NCI-H1048 (cell line): ENCODE measurements at regions not wholly inside any gene's neighbourhood (a gene's known extent, or its start where the extent isn't known, plus 50 kb on each side); places are given as distances from the start of the nearest gene placed in this dataset.

Experiments
- DNase-seq: peaks from one replicate; lab custom pipeline; 2025; lab: John Stamatoyannopoulos, UW

GRCh38 chr2:220114443-220114842 is 487.0 kb downstream of the SLC4A3 start:
- DNase-seq, result no peak

- DNase-seq, result no peak
Measured at GRCh38 chr2:220117025-220117424, 489.6 kb downstream of the SLC4A3 start.

GRCh38 chr2:220120041-220120440 is 492.6 kb downstream of the SLC4A3 start:
- no peak for DNase-seq

- DNase-seq, result no peak
Measured at GRCh38 chr2:220123751-220124150, 496.3 kb downstream of the SLC4A3 start.

- no peak for DNase-seq
Measured at GRCh38 chr2:220125551-220125950, 498.1 kb downstream of the SLC4A3 start.

- no peak for DNase-seq
Measured at GRCh38 chr2:220127311-220127710, 499.9 kb downstream of the SLC4A3 start.

- no peak for DNase-seq
Measured at GRCh38 chr2:220127876-220128275, 500.4 kb downstream of the SLC4A3 start.

- DNase-seq, result no peak
Measured at GRCh38 chr2:220129391-220129790, 502.0 kb downstream of the SLC4A3 start.

- DNase-seq, result no peak
Measured at GRCh38 chr2:220134756-220135534, 507.5 kb downstream of the SLC4A3 start.

- DNase-seq, result no peak
Measured at GRCh38 chr2:220143336-220143735, 515.9 kb downstream of the SLC4A3 start.

- DNase-seq, result no peak
Measured at GRCh38 chr2:220144411-220144810, 517.0 kb downstream of the SLC4A3 start.

- no peak for DNase-seq
Measured at GRCh38 chr2:220147161-220148038, 520.0 kb downstream of the SLC4A3 start.

- no peak for DNase-seq
Measured at GRCh38 chr2:220148471-220149248, 521.2 kb downstream of the SLC4A3 start.

- DNase-seq, result no peak
Measured at GRCh38 chr2:220151341-220151740, 523.9 kb downstream of the SLC4A3 start.

GRCh38 chr2:220152281-220152935 is 525.0 kb downstream of the SLC4A3 start:
- no peak for DNase-seq

- no peak for DNase-seq
Measured at GRCh38 chr2:220153118-220153517, 525.7 kb downstream of the SLC4A3 start.

GRCh38 chr2:220154304-220154703 is 526.9 kb downstream of the SLC4A3 start:
- DNase-seq, result no peak

- DNase-seq, result no peak
Measured at GRCh38 chr2:220157312-220157711, 529.9 kb downstream of the SLC4A3 start.

- no peak for DNase-seq
Measured at GRCh38 chr2:220159738-220160137, 532.3 kb downstream of the SLC4A3 start.

GRCh38 chr2:220162320-220162719 is 534.9 kb downstream of the SLC4A3 start:
- no peak for DNase-seq

GRCh38 chr2:220163486-220163885 is 536.1 kb downstream of the SLC4A3 start:
- DNase-seq, result no peak

- DNase-seq, result no peak
Measured at GRCh38 chr2:220165401-220165800, 538.0 kb downstream of the SLC4A3 start.
